ENCODE measurements at regions not wholly inside any gene's neighbourhood (a gene's known extent, or its start where the extent isn't known, plus 50 kb on each side); places are given as distances from the start of the nearest gene placed in this dataset.
A peak's percentile ranks its signal among the peaks of the same experiment; 100 is the strongest.

GRCh38 chr12:124395284-124395752 is 100.4 kb downstream of the RFLNA start:
- peak; percentile 47 for DNase-seq (ENCODE audit: low spot score)

GRCh38 chr12:124394462-124395128 is 99.7 kb downstream of the RFLNA start:
- peak; percentile 42 for DNase-seq (ENCODE audit: low spot score)

- DNase-seq (ENCODE audit: low spot score) = no peak
Observed at GRCh38 chr12:124393831-124394230, 98.9 kb downstream of the RFLNA start.

- DNase-seq (ENCODE audit: low spot score) = no peak
Observed at GRCh38 chr12:124393414-124393790, 98.5 kb downstream of the RFLNA start.

- peak; percentile 84 for DNase-seq (ENCODE audit: low spot score)
Observed at GRCh38 chr12:124392667-124393413, 97.9 kb downstream of the RFLNA start.

- peak; percentile 56 for DNase-seq (ENCODE audit: low spot score)
Observed at GRCh38 chr12:124392271-124392666, 97.4 kb downstream of the RFLNA start.

- DNase-seq (ENCODE audit: low spot score) = peak; percentile 61
Observed at GRCh38 chr12:124391340-124392261, 96.7 kb downstream of the RFLNA start.

GRCh38 chr12:124390442-124391097 is 95.7 kb downstream of the RFLNA start:
- peak; percentile 81 for DNase-seq (ENCODE audit: low spot score)

- no peak for DNase-seq (ENCODE audit: low spot score)
Observed at GRCh38 chr12:124389725-124390441, 95.0 kb downstream of the RFLNA start.

- peak; percentile 87 for DNase-seq (ENCODE audit: low spot score)
Observed at GRCh38 chr12:124389138-124389724, 94.3 kb downstream of the RFLNA start.

GRCh38 chr12:124388679-124389137 is 93.8 kb downstream of the RFLNA start:
- DNase-seq (ENCODE audit: low spot score) = peak; percentile 88

GRCh38 chr12:124388038-124388671 is 93.3 kb downstream of the RFLNA start:
- DNase-seq (ENCODE audit: low spot score) = no peak

- DNase-seq (ENCODE audit: low spot score) = no peak
Observed at GRCh38 chr12:124387528-124387911, 92.6 kb downstream of the RFLNA start.

GRCh38 chr12:124386661-124387527 is 92.0 kb downstream of the RFLNA start:
- no peak for DNase-seq (ENCODE audit: low spot score)

GRCh38 chr12:124386059-124386458 is 91.2 kb downstream of the RFLNA start:
- DNase-seq (ENCODE audit: low spot score) = no peak

- peak; percentile 63 for DNase-seq (ENCODE audit: low spot score)
Observed at GRCh38 chr12:124385219-124385969, 90.5 kb downstream of the RFLNA start.

- no peak for DNase-seq (ENCODE audit: low spot score)
Observed at GRCh38 chr12:124384299-124384894, 89.5 kb downstream of the RFLNA start.

- no peak for DNase-seq (ENCODE audit: low spot score)
Observed at GRCh38 chr12:124383028-124383427, 88.1 kb downstream of the RFLNA start.

Measured in AG20443 (cell line).